Activated CD4-positive, alpha-beta memory T cell treated with anti-CD3 and anti-CD28 coated beads, Interleukin-2, amount 10 ng/mL, durations not matched to agents 7 days and 5 days (primary cell): ENCODE measurements at regions not wholly inside any gene's neighbourhood (a gene's known extent, or its start where the extent isn't known, plus 50 kb on each side); places are given as distances from the start of the nearest gene placed in this dataset.
"Not testable (repeated sequence)": the region's sequence is repeated elsewhere in the genome, so short reads cannot be mapped to it uniquely, and the experiment has no call there.

Source experiments
- CTCF ChIA-PET: fragments of 350-600 bp; sonication (Branson Sonifier 250); formaldehyde crosslinking; loops from one replicate; lab custom pipeline; 2021; ENCODE audit warnings: antibody characterized with exemption, inconsistent platforms; lab: Charles Lee
- POLR2A ChIA-PET: fragments of 350-600 bp; sonication (Branson Sonifier 250); formaldehyde crosslinking; loops from one replicate; lab custom pipeline; 2021; ENCODE audit warnings: antibody characterized with exemption; lab: Charles Lee
- DNase-seq: peaks from one replicate; pipeline ENCODE4 v3.0.0-alpha.2; 2020
- H3K27ac Mint-ChIP-seq: one replicate; pipeline ENCODE4 v1.8.0; 2021; ENCODE audit warnings: mild to moderate bottlenecking, mixed read lengths
- H3K27me3 Mint-ChIP-seq: one replicate; pipeline ENCODE4 v1.8.0; 2021; ENCODE audit warnings: mixed read lengths
- H3K36me3 Mint-ChIP-seq: one replicate; pipeline ENCODE4 v1.8.0; 2021; ENCODE audit warnings: low read depth, mixed read lengths
- H3K4me1 Mint-ChIP-seq: one replicate; pipeline ENCODE4 v1.8.0; 2021; ENCODE audit warnings: mixed read lengths
- H3K4me3 Mint-ChIP-seq: one replicate; pipeline ENCODE4 v1.8.0; 2021; ENCODE audit warnings: mild to moderate bottlenecking, mixed read lengths
- H3K9me3 Mint-ChIP-seq: one replicate; pipeline ENCODE4 v1.8.0; 2021; ENCODE audit warnings: mixed read lengths

DNA sequence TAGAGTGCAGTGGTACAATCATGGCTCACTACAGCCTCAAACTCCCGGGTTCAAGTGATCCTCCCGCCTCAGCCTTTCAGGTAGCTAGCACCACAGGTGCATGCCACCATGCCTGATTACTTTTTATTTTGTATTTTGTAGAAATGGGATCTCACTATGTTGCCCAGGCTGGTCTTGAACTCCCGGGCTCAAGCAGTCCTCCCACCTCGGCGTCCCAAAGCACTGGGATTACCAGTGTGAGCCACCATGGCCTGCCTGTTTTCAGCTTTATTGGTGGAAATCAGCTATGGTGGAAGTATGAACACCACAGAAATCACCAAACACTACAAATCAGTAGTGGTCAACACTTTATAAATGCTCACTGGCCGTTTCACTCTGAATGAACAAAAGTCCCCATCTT, 299.9 kb upstream of the LYZL1 start:
- Mint-ChIP-seq H3K4me1 (peaks cover 3% of the 10 kb centered on the region), H3K27ac (no peak overlapping the region), H3K27me3 (no peaks in the 10 kb centered on the region), H3K36me3 (no peaks in the 10 kb centered on the region), H3K9me3 (no peaks in the 10 kb centered on the region), H3K4me3 (no peak overlapping the region)
- ChIA-PET POLR2A (no interaction called here), CTCF (no interaction called here)
- no peak for DNase-seq

DNA sequence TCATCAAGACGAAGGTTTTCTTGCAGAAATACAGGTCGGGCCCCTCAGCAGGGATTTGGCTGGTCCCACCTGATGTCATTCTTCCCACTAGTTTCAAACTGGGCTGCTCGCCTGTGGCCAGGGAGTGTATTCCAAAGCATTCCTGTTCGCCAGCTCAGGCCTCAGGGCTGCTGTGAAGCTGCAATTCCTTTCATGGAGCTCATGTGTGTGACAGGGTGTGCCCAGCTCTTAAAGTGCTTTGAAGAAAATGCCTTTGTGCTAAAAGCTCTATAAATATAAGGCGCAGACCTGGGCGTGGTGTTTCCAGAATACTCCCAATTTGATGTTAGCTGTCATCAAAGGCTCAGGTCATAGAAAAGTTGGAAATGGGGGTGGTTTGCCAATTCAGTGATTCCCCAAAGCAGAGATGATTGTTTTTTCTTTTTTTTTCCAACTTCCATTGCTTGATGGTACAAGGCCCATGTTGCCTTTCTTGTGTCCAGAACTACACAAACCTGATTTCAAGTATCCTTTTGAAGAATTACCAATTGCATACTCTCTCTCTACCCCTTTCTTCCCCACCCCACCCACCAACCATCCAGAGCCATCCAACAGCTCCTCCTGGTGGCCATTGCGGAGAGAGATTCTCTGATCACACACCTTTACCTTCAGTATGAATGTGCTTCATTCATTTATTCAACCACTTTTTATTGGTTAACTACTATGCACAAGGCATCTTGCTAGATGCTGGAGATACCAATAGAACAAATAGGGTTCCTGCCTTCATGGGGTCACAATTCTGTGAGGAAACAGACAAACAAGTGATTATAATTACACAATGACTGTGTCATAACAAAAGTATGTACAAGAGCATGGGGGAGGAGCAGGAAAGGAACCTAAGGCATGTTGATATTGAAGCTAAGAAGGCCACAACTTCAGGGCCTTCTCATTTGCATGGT, 297.3 kb upstream of the LYZL1 start:
- ChIA-PET POLR2A (no interaction called here), CTCF (interaction anchor here (0.6 to 3.2 kb wide), 6 partner anchors 8 to 560 kb away, joined by 3 to 30 read pairs (median 4); no protein-coding TSS in a partner anchor)
- Mint-ChIP-seq H3K4me1 (no peaks in the 10 kb centered on the region), H3K27me3 (no peaks in the 10 kb centered on the region), H3K36me3 (no peaks in the 10 kb centered on the region), H3K27ac (no peak overlapping the region), H3K9me3 (no peaks in the 10 kb centered on the region), H3K4me3 (no peak overlapping the region)
- DNase-seq, result peak; percentile 23

DNA sequence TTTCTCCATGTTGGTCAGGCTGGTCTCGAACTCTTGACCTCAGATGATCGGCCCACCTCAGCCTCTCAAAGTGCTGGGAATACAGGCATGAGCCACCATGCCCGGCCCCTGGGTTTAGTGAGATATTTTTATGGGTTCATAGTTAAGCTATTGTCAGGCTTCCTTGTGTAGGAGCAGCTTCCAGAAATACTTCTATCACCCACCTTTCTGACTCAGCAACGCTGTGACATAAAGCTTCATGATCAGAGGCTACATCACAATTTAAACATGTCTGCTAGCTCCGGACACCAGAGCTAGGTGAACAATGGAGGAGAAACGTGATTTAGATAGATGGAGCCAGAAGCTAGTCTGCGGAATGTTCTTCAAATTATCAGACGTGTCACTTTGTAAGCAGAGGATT, 295.8 kb upstream of the LYZL1 start:
- no peak overlapping the region for H3K27ac Mint-ChIP-seq
- no peaks in the 10 kb centered on the region for H3K36me3 Mint-ChIP-seq
- H3K4me1 Mint-ChIP-seq, result no peaks in the 10 kb centered on the region
- DNase-seq, result no peak
- H3K27me3 Mint-ChIP-seq, result no peaks in the 10 kb centered on the region
- POLR2A ChIA-PET, result no interaction called here
- CTCF ChIA-PET, result interaction anchor here (3.2 kb wide), 1 partner anchor 329 kb away, joined by 30 read pairs; no protein-coding TSS in a partner anchor
- no peaks in the 10 kb centered on the region for H3K9me3 Mint-ChIP-seq
- H3K4me3 Mint-ChIP-seq, result no peak overlapping the region

DNA sequence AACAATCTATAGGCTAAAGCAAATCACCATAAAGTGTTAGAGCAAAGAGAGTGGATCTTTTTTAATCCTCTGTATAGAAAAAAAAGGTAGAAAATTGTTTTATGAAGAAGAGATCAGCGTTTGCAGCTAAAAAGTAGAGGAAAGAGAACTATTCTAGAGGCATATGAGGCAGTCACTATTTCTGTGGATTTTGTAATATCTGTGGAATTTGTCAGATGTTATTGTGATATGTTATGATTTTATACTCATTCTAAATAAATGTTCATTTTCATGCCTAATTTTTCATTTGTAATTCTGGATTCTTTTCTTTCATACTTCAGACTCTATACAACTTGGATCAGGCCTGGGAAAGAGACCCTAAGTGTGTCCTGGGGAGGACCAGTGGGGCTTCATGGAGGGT, 295.0 kb upstream of the LYZL1 start:
- CTCF ChIA-PET, result interaction anchor here (3.2 kb wide), 1 partner anchor 330 kb away, joined by 30 read pairs; no protein-coding TSS in a partner anchor
- no peaks in the 10 kb centered on the region for H3K9me3 Mint-ChIP-seq

DNA sequence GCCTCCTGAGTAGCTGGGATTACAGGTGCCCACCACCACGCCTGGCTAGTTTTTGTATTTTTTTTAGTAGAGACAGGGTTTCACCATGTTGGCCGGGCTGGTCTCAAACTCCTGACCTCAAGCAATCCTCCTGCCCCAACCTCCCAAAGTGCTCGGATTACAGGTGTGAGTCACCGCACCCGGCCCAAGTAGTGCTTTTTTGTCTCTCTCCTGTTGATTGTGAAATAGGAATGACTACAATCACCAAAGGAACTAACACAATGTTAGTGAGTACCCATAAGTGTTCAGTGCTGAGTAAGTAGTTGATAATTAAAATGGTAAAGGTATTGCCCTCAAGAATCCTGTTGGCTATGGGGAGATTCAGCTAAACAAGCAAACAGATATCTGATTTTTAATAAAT, 294.1 kb upstream of the LYZL1 start:
- H3K36me3 Mint-ChIP-seq, H3K4me3 Mint-ChIP-seq, H3K4me1 Mint-ChIP-seq, H3K9me3 Mint-ChIP-seq, POLR2A ChIA-PET, DNase-seq, H3K27ac Mint-ChIP-seq, H3K27me3 Mint-ChIP-seq, CTCF ChIA-PET: not testable (repeated sequence)

More for the DNA sequence above, 295.0 kb upstream of the LYZL1 start:
- no peaks in the 10 kb centered on the region for H3K36me3 Mint-ChIP-seq
- POLR2A ChIA-PET, result no interaction called here
- no peak for DNase-seq
- no peak overlapping the region for H3K4me3 Mint-ChIP-seq
- H3K4me1 Mint-ChIP-seq, result no peaks in the 10 kb centered on the region
- H3K27me3 Mint-ChIP-seq, result no peaks in the 10 kb centered on the region
- H3K27ac Mint-ChIP-seq, result no peak overlapping the region

DNA sequence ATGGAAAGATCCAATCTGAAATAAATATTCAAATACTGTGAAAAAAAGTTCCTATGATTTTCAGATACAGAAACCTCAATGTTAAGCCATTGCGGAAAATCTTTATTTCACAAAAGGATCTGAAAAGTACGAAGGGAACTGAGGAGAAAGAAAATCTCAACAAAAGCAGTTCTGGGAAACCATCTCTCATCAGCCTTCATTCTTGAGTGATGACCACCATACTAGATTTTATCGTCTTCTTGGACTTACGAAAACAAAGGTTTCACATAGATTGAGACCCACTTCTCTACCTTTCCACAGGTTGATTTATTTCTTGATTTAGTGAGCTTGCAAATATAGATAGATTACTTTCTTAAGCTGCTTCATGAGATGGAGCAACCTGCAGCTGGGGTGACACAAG, 293.4 kb upstream of the LYZL1 start:
- ChIA-PET CTCF (no interaction called here), POLR2A (no interaction called here)
- no peak overlapping the region for H3K4me3 Mint-ChIP-seq
- no peaks in the 10 kb centered on the region for H3K9me3 Mint-ChIP-seq
- H3K27me3 Mint-ChIP-seq, result no peaks in the 10 kb centered on the region
- DNase-seq, result no peak
- H3K4me1 Mint-ChIP-seq, result no peaks in the 10 kb centered on the region
- no peaks in the 10 kb centered on the region for H3K36me3 Mint-ChIP-seq
- no peak overlapping the region for H3K27ac Mint-ChIP-seq

DNA sequence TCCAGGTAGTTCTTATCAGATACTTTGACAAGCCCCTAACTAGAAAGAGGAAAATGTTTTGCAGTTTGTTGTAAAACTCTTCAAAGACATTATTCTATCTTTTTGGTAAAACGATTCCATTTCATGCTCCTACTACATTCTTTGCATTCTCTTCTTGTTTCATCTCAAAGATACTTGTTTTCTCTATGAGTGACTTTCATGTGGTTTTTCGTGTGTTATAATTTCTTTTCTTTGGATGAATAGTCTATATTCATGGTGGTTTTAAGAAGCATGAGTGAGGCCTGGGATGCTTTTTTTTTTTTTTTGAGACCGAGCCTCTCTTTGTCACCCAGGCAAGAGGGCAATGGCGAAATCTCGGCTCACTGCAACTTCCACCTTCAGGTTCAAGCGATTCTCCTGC, 292.5 kb upstream of the LYZL1 start:
- CTCF ChIA-PET, result no interaction called here
- no peaks in the 10 kb centered on the region for H3K27me3 Mint-ChIP-seq
- no peak overlapping the region for H3K27ac Mint-ChIP-seq
- no peak for DNase-seq
- H3K4me1 Mint-ChIP-seq, result no peaks in the 10 kb centered on the region
- no peaks in the 10 kb centered on the region for H3K36me3 Mint-ChIP-seq
- no peak overlapping the region for H3K4me3 Mint-ChIP-seq
- no peaks in the 10 kb centered on the region for H3K9me3 Mint-ChIP-seq
- POLR2A ChIA-PET, result no interaction called here

DNA sequence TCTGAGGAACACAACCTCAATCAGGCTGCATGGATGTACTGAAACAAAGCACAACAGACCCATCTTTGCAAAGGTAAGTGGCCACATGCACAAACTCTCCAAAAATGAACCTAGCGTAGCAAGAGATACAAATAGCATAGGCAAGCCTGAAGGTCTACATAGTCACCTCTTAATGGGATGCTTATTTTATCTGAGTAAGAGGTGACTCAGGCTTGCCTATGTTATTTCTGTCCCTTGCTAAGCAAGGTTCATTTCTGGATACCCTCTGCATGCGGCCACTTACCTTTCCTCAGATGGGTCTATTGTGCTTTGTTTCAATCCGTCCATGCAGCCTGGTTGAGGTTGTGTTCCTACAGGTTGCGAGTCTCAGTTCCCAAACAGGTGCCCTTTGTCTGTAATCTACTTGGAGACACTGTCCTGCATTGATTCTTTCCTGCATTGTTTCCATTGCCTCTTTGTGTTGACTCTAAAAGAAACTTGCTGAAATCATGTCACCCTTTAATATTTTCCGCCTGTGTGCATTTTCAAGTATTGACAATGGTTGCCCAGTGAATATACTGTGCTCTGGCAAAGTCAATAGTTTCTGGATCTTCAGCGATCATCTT, 291.8 kb upstream of the LYZL1 start:
- ChIA-PET CTCF (no interaction called here), POLR2A (no interaction called here)
- Mint-ChIP-seq H3K9me3 (no peaks in the 10 kb centered on the region), H3K27me3 (no peaks in the 10 kb centered on the region), H3K4me3 (no peak overlapping the region), H3K27ac (no peak overlapping the region), H3K4me1 (no peaks in the 10 kb centered on the region), H3K36me3 (no peaks in the 10 kb centered on the region)
- DNase-seq, result no peak

DNA sequence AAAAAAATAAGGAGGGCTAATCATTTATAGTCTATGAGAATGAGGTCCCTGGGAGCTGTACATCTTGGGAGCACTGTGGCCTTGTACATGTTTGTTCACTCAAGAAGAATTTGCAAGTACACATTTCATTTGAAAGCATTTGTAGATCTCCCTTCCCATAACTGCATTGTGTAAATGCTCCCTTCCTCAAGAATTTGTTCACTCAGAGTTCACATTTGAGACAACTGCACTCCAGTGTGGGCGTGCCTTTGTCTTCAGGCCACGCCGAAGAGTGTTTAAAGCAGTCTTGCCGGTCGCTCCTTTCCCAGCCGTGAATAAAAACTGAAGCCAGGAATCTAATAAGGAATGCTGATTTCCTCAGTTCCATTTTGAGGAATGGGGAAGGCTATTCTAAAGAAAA, 291.1 kb upstream of the LYZL1 start:
- no peak for DNase-seq
- ChIA-PET CTCF (no interaction called here), POLR2A (no interaction called here)
- H3K36me3 Mint-ChIP-seq, result no peaks in the 10 kb centered on the region
- H3K4me3 Mint-ChIP-seq, result no peak overlapping the region
- no peaks in the 10 kb centered on the region for H3K4me1 Mint-ChIP-seq
- H3K9me3 Mint-ChIP-seq, result no peaks in the 10 kb centered on the region
- H3K27ac Mint-ChIP-seq, result no peak overlapping the region
- H3K27me3 Mint-ChIP-seq, result no peaks in the 10 kb centered on the region

DNA sequence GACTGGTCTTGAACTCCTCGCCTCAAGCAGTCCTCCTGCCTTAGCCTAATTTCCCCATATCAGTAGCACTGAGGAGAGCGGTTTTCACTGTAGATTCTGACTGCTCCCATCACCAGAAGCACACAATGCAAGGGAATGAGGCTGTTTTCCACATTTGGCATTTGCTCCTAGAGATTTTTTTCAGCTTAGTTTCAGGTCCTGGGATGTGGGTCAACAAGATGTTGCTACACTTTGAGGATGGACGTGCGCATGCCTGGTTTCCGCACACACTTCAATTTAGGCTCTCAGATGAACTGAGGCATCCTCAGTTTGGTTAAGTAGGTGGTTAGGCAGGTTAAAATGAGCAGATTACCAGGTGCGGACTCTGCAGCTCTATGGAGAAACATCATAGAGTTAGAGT, 287.1 kb upstream of the LYZL1 start:
- ChIA-PET CTCF (interaction anchor here (1.0 kb wide), 1 partner anchor 10 kb away, joined by 3 read pairs; no protein-coding TSS in a partner anchor), POLR2A (no interaction called here)
- no peaks in the 10 kb centered on the region for H3K36me3 Mint-ChIP-seq
- no peaks in the 10 kb centered on the region for H3K9me3 Mint-ChIP-seq
- no peak overlapping the region for H3K4me3 Mint-ChIP-seq
- no peaks in the 10 kb centered on the region for H3K4me1 Mint-ChIP-seq
- DNase-seq, result no peak
- H3K27ac Mint-ChIP-seq, result no peak overlapping the region
- H3K27me3 Mint-ChIP-seq, result no peaks in the 10 kb centered on the region

DNA sequence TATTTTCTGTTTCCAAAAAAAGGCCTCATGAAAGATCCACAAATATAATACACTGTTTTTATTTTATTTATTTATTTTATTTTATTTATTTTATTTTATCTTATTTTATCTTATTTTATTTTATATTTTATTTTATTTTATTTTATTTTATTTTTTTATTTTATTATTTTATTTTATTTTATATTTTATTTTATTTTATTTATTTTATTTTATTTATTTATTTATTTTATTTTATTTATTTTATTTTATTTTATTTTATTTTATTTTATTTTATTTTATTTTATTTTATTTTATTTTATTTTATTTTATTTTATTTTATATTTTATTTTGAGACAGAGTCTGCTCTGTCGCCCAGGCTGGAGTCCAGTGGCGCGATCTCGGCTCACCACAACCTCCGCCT, 285.9 kb upstream of the LYZL1 start:
- CTCF ChIA-PET, DNase-seq, H3K36me3 Mint-ChIP-seq, H3K27me3 Mint-ChIP-seq, H3K27ac Mint-ChIP-seq, H3K4me3 Mint-ChIP-seq, POLR2A ChIA-PET, H3K4me1 Mint-ChIP-seq, H3K9me3 Mint-ChIP-seq: not testable (repeated sequence)

DNA sequence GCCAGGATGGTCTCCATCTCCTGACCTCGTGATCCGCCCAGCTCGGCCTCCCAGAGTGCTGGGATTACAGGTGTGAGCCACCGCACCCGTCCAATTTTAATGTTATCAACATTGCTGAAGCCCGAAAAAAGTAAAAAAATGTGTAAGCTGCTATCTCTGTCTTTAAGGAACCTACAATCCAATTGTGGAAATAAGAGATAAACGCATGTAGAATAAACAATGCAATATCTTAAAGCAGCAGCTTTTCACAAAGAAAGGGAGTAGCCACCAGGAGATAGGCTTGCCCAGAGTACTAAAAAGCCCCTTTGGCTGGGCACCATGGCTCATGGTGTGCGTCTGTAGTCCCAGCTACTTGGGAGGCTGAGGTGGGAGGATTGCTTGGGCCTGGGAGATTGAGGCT, 282.9 kb upstream of the LYZL1 start:
- Mint-ChIP-seq H3K4me1 (no peaks in the 10 kb centered on the region), H3K9me3 (no peaks in the 10 kb centered on the region), H3K27me3 (no peaks in the 10 kb centered on the region), H3K36me3 (no peaks in the 10 kb centered on the region), H3K4me3 (no peak overlapping the region), H3K27ac (no peak overlapping the region)
- CTCF ChIA-PET, result no interaction called here
- POLR2A ChIA-PET, result no interaction called here
- DNase-seq, result no peak

DNA sequence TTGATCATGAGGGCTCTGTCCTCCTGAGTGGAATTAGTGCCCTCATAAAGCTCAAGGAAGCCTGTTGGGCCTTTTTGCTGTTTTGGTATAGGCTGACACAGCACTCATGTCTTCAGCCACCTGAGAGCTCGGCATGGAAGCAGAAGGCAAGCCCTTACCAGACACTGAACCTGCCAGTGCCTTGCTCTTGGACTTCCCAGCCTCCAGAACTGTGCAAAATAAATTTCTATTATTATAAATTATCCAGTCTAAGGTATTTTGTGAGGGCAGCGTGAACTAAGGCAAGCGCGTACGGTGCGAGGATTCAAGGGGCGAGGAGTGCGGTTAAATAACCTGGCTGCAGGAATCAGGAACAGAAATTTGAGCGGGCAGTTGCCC, 281.5 kb upstream of the LYZL1 start:
- ChIA-PET POLR2A (no interaction called here), CTCF (no interaction called here)
- Mint-ChIP-seq H3K4me1 (no peaks in the 10 kb centered on the region), H3K4me3 (no peak overlapping the region), H3K9me3 (no peaks in the 10 kb centered on the region), H3K27ac (no peak overlapping the region), H3K36me3 (no peaks in the 10 kb centered on the region), H3K27me3 (no peaks in the 10 kb centered on the region)
- DNase-seq, result no peak
